H9 (cell line): ENCODE measurements at regions not wholly inside any gene's neighbourhood (a gene's known extent, or its start where the extent isn't known, plus 50 kb on each side); places are given as distances from the start of the nearest gene placed in this dataset.

Source experiments
- DNase-seq: peaks from one replicate; pipeline ENCODE4 v3.0.0-alpha.2; 2017
- H2AFZ ChIP-seq: one replicate; pipeline ENCODE4 v1.6.1; 2013; ENCODE audit warnings: mild to moderate bottlenecking, low read length, control low read depth, moderate library complexity
- H2AK5ac ChIP-seq: 2 replicates; pipeline ENCODE4 v1.6.1; 2013; ENCODE audit warnings: low read length, control low read depth, mixed read lengths; ENCODE audit not compliant: insufficient read length
- H2BK120ac ChIP-seq: one replicate; pipeline ENCODE4 v1.6.1; 2013; ENCODE audit warnings: low read depth, mild to moderate bottlenecking, low read length, control low read depth, inconsistent platforms; ENCODE audit not compliant: poor library complexity, severe bottlenecking
- H2BK12ac ChIP-seq: 2 replicates; pipeline ENCODE4 v1.6.1; 2013; ENCODE audit warnings: low read length, control low read depth, mixed read lengths, low read depth; ENCODE audit not compliant: insufficient read length
- H2BK15ac ChIP-seq: 2 replicates; pipeline ENCODE4 v1.6.1; 2013; ENCODE audit warnings: low read depth, low read length, control low read depth
- H2BK20ac ChIP-seq: one replicate; pipeline ENCODE4 v1.6.1; 2013; ENCODE audit warnings: low read depth, mild to moderate bottlenecking, low read length, control low read depth, inconsistent platforms; ENCODE audit not compliant: poor library complexity, severe bottlenecking
- H2BK5ac ChIP-seq: 2 replicates; pipeline ENCODE4 v1.6.1; 2013; ENCODE audit warnings: low read length, control low read depth, mixed read lengths; ENCODE audit not compliant: insufficient read length
- H3K14ac ChIP-seq: 2 replicates; pipeline ENCODE4 v1.6.1; 2013; ENCODE audit warnings: low read length, control low read depth; ENCODE audit not compliant: insufficient read depth
- H3K18ac ChIP-seq: 2 replicates; pipeline ENCODE4 v1.6.1; 2013; ENCODE audit warnings: low read depth, mild to moderate bottlenecking, mixed read lengths, low read length, control low read depth; ENCODE audit not compliant: insufficient read length
- H3K23ac ChIP-seq: 2 replicates; pipeline ENCODE4 v1.6.1; 2013; ENCODE audit warnings: low read length, control low read depth, mixed read lengths, low read depth; ENCODE audit not compliant: insufficient read length
- H3K23me2 ChIP-seq: 2 replicates; pipeline ENCODE4 v1.6.1; 2013; ENCODE audit warnings: low read depth, mild to moderate bottlenecking, mixed read lengths, low read length, control low read depth; ENCODE audit not compliant: insufficient read length, poor library complexity, severe bottlenecking
- H3K27ac ChIP-seq: 2 replicates; pipeline ENCODE4 v1.5.1; 2013; ENCODE audit warnings: low read length, control low read depth, mixed read lengths, low read depth; ENCODE audit not compliant: insufficient read length
- H3K27me3 ChIP-seq: 2 replicates; pipeline ENCODE4 v1.6.1; 2013; ENCODE audit warnings: low read length, control low read depth, inconsistent platforms; ENCODE audit not compliant: insufficient read depth
- H3K4ac ChIP-seq: 2 replicates; pipeline ENCODE4 v1.6.1; 2013; ENCODE audit warnings: low read depth, mild to moderate bottlenecking, control low read depth, inconsistent platforms, low read length, moderate library complexity
- H3K4me1 ChIP-seq: 2 replicates; pipeline ENCODE4 v1.6.1; 2013; ENCODE audit warnings: low read length, control low read depth, inconsistent platforms; ENCODE audit not compliant: insufficient read depth
- H3K4me2 ChIP-seq: 2 replicates; pipeline ENCODE4 v1.6.1; 2013; ENCODE audit warnings: low read length, control low read depth, mixed read lengths; ENCODE audit not compliant: insufficient read length, insufficient read depth
- H3K56ac ChIP-seq: 2 replicates; pipeline ENCODE4 v1.6.1; 2013; ENCODE audit warnings: low read depth, mild to moderate bottlenecking, mixed read lengths, low read length, control low read depth; ENCODE audit not compliant: insufficient read length
- H3K79me1 ChIP-seq: 2 replicates; pipeline ENCODE4 v1.6.1; 2013; ENCODE audit warnings: low read depth, mild to moderate bottlenecking, moderate library complexity, low read length, control low read depth, inconsistent platforms; ENCODE audit not compliant: insufficient read depth, poor library complexity, severe bottlenecking
- H3K79me2 ChIP-seq: 2 replicates; pipeline ENCODE4 v1.6.1; 2013; ENCODE audit warnings: low read length, control low read depth, inconsistent platforms; ENCODE audit not compliant: insufficient read depth
- H3K9ac ChIP-seq: 2 replicates; pipeline ENCODE4 v1.6.1; 2013; ENCODE audit warnings: low read length, control low read depth, mixed read lengths; ENCODE audit not compliant: insufficient read length; ENCODE audit errors: extremely low read depth
- H3K9me3 ChIP-seq: one replicate; pipeline ENCODE4 v1.6.1; 2013; ENCODE audit warnings: low read depth, low read length, inconsistent platforms; ENCODE audit not compliant: control insufficient read depth
- H3T11ph ChIP-seq: one replicate; pipeline ENCODE4 v1.6.1; 2013; ENCODE audit warnings: mild to moderate bottlenecking, low read length, control low read depth, inconsistent platforms
- H4K20me1 ChIP-seq: one replicate; pipeline ENCODE4 v1.6.1; 2013; ENCODE audit not compliant: control insufficient read depth, insufficient read length, insufficient read depth
- H4K5ac ChIP-seq: 2 replicates; pipeline ENCODE4 v1.6.1; 2013; ENCODE audit warnings: low read depth, mild to moderate bottlenecking, mixed read lengths, low read length, control low read depth; ENCODE audit not compliant: insufficient read length
- H4K8ac ChIP-seq: replicated peaks from 2 replicates; pipeline ENCODE4 v1.6.1; 2013; ENCODE audit warnings: low read length, control low read depth, mixed read lengths, low read depth; ENCODE audit not compliant: insufficient read length
- H4K91ac ChIP-seq: 2 replicates; pipeline ENCODE4 v1.6.1; 2013; ENCODE audit warnings: low read depth, mild to moderate bottlenecking, moderate library complexity, mixed read lengths, low read length, control low read depth; ENCODE audit not compliant: insufficient read length
- H3K27ac Mint-ChIP-seq, 3 experiments: 2 replicates in 2 of 3; 3 replicates in 1 of 3; pipeline ENCODE4 v1.8.0; 2020 to 2021; ENCODE audit warnings: mixed read lengths in 3 of 3, mild to moderate bottlenecking in 1 of 3, moderate library complexity in 1 of 3
- H3K27me3 Mint-ChIP-seq: 2 replicates; pipeline ENCODE4 v1.8.0; 2021; ENCODE audit warnings: low read depth, mild to moderate bottlenecking, moderate library complexity, mixed read lengths
- H3K36me3 Mint-ChIP-seq, 3 experiments: 2 replicates in 2 of 3; 3 replicates in 1 of 3; pipeline ENCODE4 v1.8.0; 2020 to 2021; ENCODE audit warnings: low read depth in 3 of 3, mixed read lengths in 3 of 3; ENCODE audit not compliant: insufficient read depth in 1 of 3
- H3K4me1 Mint-ChIP-seq, 2 experiments: 2 replicates each; pipeline ENCODE4 v1.8.0; 2020; ENCODE audit warnings: mixed read lengths in 2 of 2
- H3K4me3 Mint-ChIP-seq, 2 experiments: 2 replicates in 1 of 2; 3 replicates in 1 of 2; pipeline ENCODE4 v1.8.0; 2020 to 2021; ENCODE audit warnings: mild to moderate bottlenecking in 2 of 2, mixed read lengths in 2 of 2, moderate library complexity in 1 of 2
- H3K9me3 Mint-ChIP-seq, 2 experiments: 2 replicates in 1 of 2; 3 replicates in 1 of 2; pipeline ENCODE4 v1.8.0; 2020; ENCODE audit warnings: mild to moderate bottlenecking in 2 of 2, mixed read lengths in 2 of 2, moderate library complexity in 1 of 2
- CTCF ChIP-seq: fragments of 200-600 bp; sonication (generic); conservative IDR thresholded peaks from 3 replicates; pipeline ENCODE4 v1.8.0; 2021; ENCODE audit warnings: antibody characterized with exemption, mild to moderate bottlenecking
- WGBS: extraction: QIAGEN DNeasy Blood & Tissue Kit; methylation state at CpG from one replicate; pipeline ENCODE4 v1.1.7; 2013; ENCODE audit warnings: missing lambda C conversion rate, low lambda C conversion rate, mixed read lengths; ENCODE audit not compliant: insufficient read length; ENCODE audit errors: extremely low coverage; 5-methylcytosine and 5-hydroxymethylcytosine counted together

- no peak for DNase-seq
- Histone ChIP-seq H4K5ac (no peak overlapping the region), H3K79me2 (no peaks in the 10 kb centered on the region), H3K4me2 (no peak overlapping the region), H2AK5ac (no peak overlapping the region), H2BK20ac (no peak overlapping the region), H3K23me2 (no peaks in the 10 kb centered on the region), H3K14ac (no peak overlapping the region), H2AFZ (no peak overlapping the region), H3K4ac (no peak overlapping the region), H2BK5ac (no peak overlapping the region), H3K4me1 (no peaks in the 10 kb centered on the region), H3K9ac (no peak overlapping the region), H3K9me3 (no peaks in the 10 kb centered on the region), H3K27me3 (no peaks in the 10 kb centered on the region), H3K56ac (no peak overlapping the region), H4K20me1 (no peaks in the 10 kb centered on the region), H2BK15ac (no peak overlapping the region), H2BK120ac (no peak overlapping the region), H3K27ac (no peak overlapping the region), H3K79me1 (no peaks in the 10 kb centered on the region), H4K8ac (no peak overlapping the region), H3K23ac (no peak overlapping the region), H2BK12ac (no peak overlapping the region), H4K91ac (no peak overlapping the region), H3T11ph (no peak overlapping the region), H3K18ac (no peak overlapping the region)
- no CpG with 5 or more reads among the region's 2 CpGs for WGBS
- no peak overlapping the region for H3K4me3 Mint-ChIP-seq
- no peaks in the 10 kb centered on the region for H3K27me3 Mint-ChIP-seq
- peaks cover 0 to 9% of the 10 kb centered on the region in 2 experiments; a peak in 3 of 4 replicates for H3K4me1 Mint-ChIP-seq
- H3K27ac Mint-ChIP-seq = no peak overlapping the region
- no peak for TF ChIP-seq CTCF
- H3K36me3 Mint-ChIP-seq = peaks cover 0 to 3% (median 0%) of the 10 kb centered on the region in 3 experiments; a peak in 1 of 7 replicates
- peaks cover 6 to 34% of the 10 kb centered on the region in 2 experiments; a peak in 4 of 5 replicates for H3K9me3 Mint-ChIP-seq
Observed at GRCh38 chrX:125769628-125770027, 396.5 kb downstream of the DCAF12L2 start.
